Calu3 (cell line): ENCODE measurements at regions not wholly inside any gene's neighbourhood (a gene's known extent, or its start where the extent isn't known, plus 50 kb on each side); places are given as distances from the start of the nearest gene placed in this dataset.

Experiments
- BruUV-seq: library from RNA; stranded (reverse); fragments of 400-500 nt; replicated peaks from 2 replicates; lab custom pipeline; 2021; lab: Mats Ljungman, UMichigan
- CTCF ChIA-PET: fragments of 300-600 bp; sonication (Branson Sonifier 250); formaldehyde crosslinking; loops from one replicate; lab custom pipeline; 2022; ENCODE audit warnings: antibody characterized with exemption; lab: Charles Lee
- DNase-seq: peaks from one replicate; pipeline ENCODE4 v3.0.0; 2022
- H3K27ac Mint-ChIP-seq: one replicate; pipeline ENCODE4 v1.8.0; 2022; ENCODE audit warnings: mixed read lengths; ENCODE audit not compliant: unreplicated experiment
- H3K27me3 Mint-ChIP-seq: one replicate; pipeline ENCODE4 v1.8.0; 2022; ENCODE audit warnings: mixed read lengths; ENCODE audit not compliant: unreplicated experiment
- H3K36me3 Mint-ChIP-seq: one replicate; pipeline ENCODE4 v1.8.0; 2022; ENCODE audit warnings: mild to moderate bottlenecking, moderate library complexity, mixed read lengths; ENCODE audit not compliant: insufficient read depth, unreplicated experiment
- H3K4me1 Mint-ChIP-seq: one replicate; pipeline ENCODE4 v1.8.0; 2022; ENCODE audit warnings: mild to moderate bottlenecking, low read depth, mixed read lengths; ENCODE audit not compliant: unreplicated experiment
- H3K4me3 Mint-ChIP-seq: one replicate; pipeline ENCODE4 v1.8.0; 2022; ENCODE audit warnings: mild to moderate bottlenecking, low read depth, moderate library complexity, mixed read lengths; ENCODE audit not compliant: unreplicated experiment
- H3K9me3 Mint-ChIP-seq: one replicate; pipeline ENCODE4 v1.8.0; 2022; ENCODE audit warnings: low read depth, mixed read lengths; ENCODE audit not compliant: unreplicated experiment
- CTCF ChIP-seq: fragments of 200-600 bp; IDR thresholded peaks from one replicate; pipeline ENCODE4 v1.8.0; 2022; ENCODE audit warnings: antibody characterized with exemption; ENCODE audit not compliant: unreplicated experiment
- intact Hi-C: fragments of 100-400 bp; cut with micrococcal nuclease; formaldehyde crosslinking; loops from one replicate; pipeline ENCODE4 v1.10.0; 2022; ENCODE audit not compliant: unreplicated experiment

- Mint-ChIP-seq H3K27me3 (no peaks in the 10 kb centered on the region), H3K36me3 (no peaks in the 10 kb centered on the region), H3K27ac (no peak overlapping the region), H3K4me1 (no peaks in the 10 kb centered on the region), H3K4me3 (no peak overlapping the region), H3K9me3 (peaks cover 2% of the 10 kb centered on the region)
- intact Hi-C loops: no loop called here
- BruUV-seq: no TSS peak
- DNase-seq: no peak
- no peak for TF ChIP-seq CTCF
- CTCF ChIA-PET: no interaction called here
Measured at GRCh38 chr2:14354231-14354630, 278.3 kb upstream of the LRATD1 start.

DNA sequence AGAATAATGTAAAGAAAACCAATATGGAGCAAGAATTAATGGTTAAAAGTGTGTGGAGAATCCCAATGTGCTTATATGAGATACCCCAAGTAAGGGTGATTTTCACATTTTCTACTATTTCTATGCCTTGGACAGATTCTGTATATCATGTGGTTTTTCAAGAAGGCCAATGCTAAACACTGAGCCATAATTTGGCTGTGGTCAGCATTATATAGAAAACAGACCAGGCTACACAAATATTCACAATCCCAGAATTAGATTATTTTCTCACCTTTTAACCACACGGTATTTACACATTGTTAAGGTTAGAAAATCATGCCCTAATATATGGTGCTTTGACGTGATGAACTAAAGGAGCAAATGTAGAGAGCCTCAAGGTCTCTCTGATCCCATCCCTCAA is 277.4 kb upstream of the LRATD1 start:
- no peaks in the 10 kb centered on the region for H3K4me1 Mint-ChIP-seq
- H3K4me3 Mint-ChIP-seq: no peak overlapping the region
- H3K27ac Mint-ChIP-seq: no peak overlapping the region
- peaks cover 2% of the 10 kb centered on the region for H3K9me3 Mint-ChIP-seq
- no peaks in the 10 kb centered on the region for H3K27me3 Mint-ChIP-seq
- CTCF ChIA-PET: interaction anchor here (1.0 kb wide), 1 partner anchor 10 kb away, joined by 3 read pairs; no protein-coding TSS in a partner anchor
- intact Hi-C loops: no loop called here
- no peak for TF ChIP-seq CTCF
- DNase-seq: no peak
- H3K36me3 Mint-ChIP-seq: no peaks in the 10 kb centered on the region
- BruUV-seq: no TSS peak

- no peak for TF ChIP-seq CTCF
- Mint-ChIP-seq H3K36me3 (no peaks in the 10 kb centered on the region), H3K9me3 (peaks cover 2% of the 10 kb centered on the region), H3K27me3 (no peaks in the 10 kb centered on the region), H3K4me3 (no peak overlapping the region), H3K27ac (no peak overlapping the region), H3K4me1 (peaks cover 9% of the 10 kb centered on the region)
- CTCF ChIA-PET: no interaction called here
- BruUV-seq: no TSS peak
- no peak for DNase-seq
- intact Hi-C loops: no loop called here
Measured at GRCh38 chr2:14358339-14358738, 274.2 kb upstream of the LRATD1 start.

- no peak for TF ChIP-seq CTCF
- peaks cover 13% of the 10 kb centered on the region for H3K4me1 Mint-ChIP-seq
- H3K27me3 Mint-ChIP-seq: no peaks in the 10 kb centered on the region
Measured at GRCh38 chr2:14358774-14359173, 273.7 kb upstream of the LRATD1 start.

More at GRCh38 chr2:14358774-14359173, 273.7 kb upstream of the LRATD1 start:
- no TSS peak for BruUV-seq
- CTCF ChIA-PET: no interaction called here
- Mint-ChIP-seq H3K9me3 (peaks cover 2% of the 10 kb centered on the region), H3K36me3 (no peaks in the 10 kb centered on the region), H3K27ac (no peak overlapping the region), H3K4me3 (no peak overlapping the region)
- no peak for DNase-seq
- intact Hi-C loops: no loop called here
